Right lobe of liver (tissue), 6 donors: ENCODE measurements at regions not wholly inside any gene's neighbourhood (a gene's known extent, or its start where the extent isn't known, plus 50 kb on each side); places are given as distances from the start of the nearest gene placed in this dataset.

Experiments
- ATAC-seq, 4 donors: fragments of 200-7000 bp; cut with Tn5 transposase; one replicate each; pipeline ENCODE4 v1.9.1; 2020; ENCODE audit warnings: mild to moderate bottlenecking in 4 of 4, moderate library complexity in 4 of 4
- DNase-seq, 3 donors: peaks; one replicate each; pipeline ENCODE4 v3.0.0-alpha.2; 2020
- H3K27ac ChIP-seq, 3 donors: fragments of 200-600 bp; one replicate each; pipeline ENCODE4 v1.8.0; 2022
- H3K27me3 ChIP-seq, 2 donors: fragments of 200-600 bp; one replicate each; pipeline ENCODE4 v1.8.0; 2022
- H3K36me3 ChIP-seq, 4 donors: fragments of 200-600 bp; sonication (generic) in 1 of 4; one replicate each; pipeline versions ENCODE4 v1.5.1 to v1.8.0; 2017 to 2022; ENCODE audit warnings: control low read depth in 1 of 4
- H3K4me1 ChIP-seq, 4 donors: fragments of 200-600 bp; sonication (generic) in 1 of 4; one replicate each; pipeline versions ENCODE4 v1.5.1 to v1.8.0; 2017 to 2022; ENCODE audit warnings: control low read depth in 1 of 4
- H3K4me3 ChIP-seq, 3 donors: fragments of 200-600 bp; one replicate each; pipeline ENCODE4 v1.8.0; 2022
- H3K9me3 ChIP-seq, 4 donors: fragments of 200-600 bp; sonication (generic) in 1 of 4; one replicate each; pipeline versions ENCODE4 v1.5.1 to v1.8.0; 2017 to 2022; ENCODE audit warnings: control low read depth in 1 of 4
- POLR2A ChIP-seq: fragments of 450-650 bp; IDR thresholded peaks from one replicate; pipeline ENCODE4 v1.6.1; 2017; ENCODE audit warnings: antibody characterized with exemption, mild to moderate bottlenecking
- WGBS: methylation state at CpG from one replicate; pipeline ENCODE4 v1.1.6; 2018; ENCODE audit warnings: low coverage, low lambda C conversion rate; ENCODE audit not compliant: insufficient coverage; ENCODE audit errors: missing lambda C conversion rate; 5-methylcytosine and 5-hydroxymethylcytosine counted together
- intact Hi-C, 2 donors: fragments of 100-400 bp; cut with DNase I; formaldehyde crosslinking; loops; one replicate each; pipeline versions ENCODE4 v1.11.2 to v1.14.1; 2022
- TF ChIP-seq, protein P1 (sequence below), 4 donors: fragments of 200-600 bp in 3 of 4; fragments of 450-650 bp in 1 of 4; IDR thresholded peaks; one replicate each; pipeline versions ENCODE4 v1.5.1 to v1.8.0; 2016 to 2022; ENCODE audit warnings: antibody characterized with exemption in 4 of 4, mild to moderate bottlenecking in 2 of 4
- donor health status: DM: no; HTN: yes; CAD: no.
- donor health status: DM: no; HTN: no; CAD: no.
- donor health status: DM: no; HTN: no; CAD: no.
- donor health status: DM: no; HTN: yes; CAD: no.
- donor health status: DM: no; HTN: yes; CAD: no.

DNA sequence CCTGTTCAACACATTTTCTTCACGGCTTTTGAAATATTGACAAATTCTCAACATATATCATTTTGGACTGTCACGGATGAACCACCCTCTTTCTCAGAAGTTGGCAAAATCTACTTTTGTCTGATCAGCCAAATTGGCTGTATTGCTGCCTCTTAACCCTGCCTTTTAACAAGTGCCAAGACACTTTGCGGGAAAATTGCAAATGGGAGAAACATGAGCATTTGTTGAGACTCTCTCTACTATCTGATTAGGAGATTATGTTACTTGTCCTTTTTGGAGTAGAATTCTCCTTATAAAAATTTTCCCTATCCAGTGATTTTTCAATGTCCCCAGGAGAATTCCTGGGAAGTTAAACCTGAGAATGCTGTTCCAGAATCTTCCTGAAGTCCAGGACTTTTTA is 256.2 kb upstream of the ZSWIM2 start:
- Histone ChIP-seq H3K27me3 (no peaks in the 10 kb centered on the region), H3K27ac (no peak overlapping the region), H3K9me3 (no peaks in the 10 kb centered on the region), H3K4me1 (no peaks in the 10 kb centered on the region), H3K36me3 (no peaks in the 10 kb centered on the region), H3K4me3 (no peak overlapping the region)
- 80% methylated on average over 3 of the region's 3 CpGs for WGBS
- intact Hi-C loops = no loop called here
- no peak for TF ChIP-seq POLR2A
- TF ChIP-seq, protein P1, sequence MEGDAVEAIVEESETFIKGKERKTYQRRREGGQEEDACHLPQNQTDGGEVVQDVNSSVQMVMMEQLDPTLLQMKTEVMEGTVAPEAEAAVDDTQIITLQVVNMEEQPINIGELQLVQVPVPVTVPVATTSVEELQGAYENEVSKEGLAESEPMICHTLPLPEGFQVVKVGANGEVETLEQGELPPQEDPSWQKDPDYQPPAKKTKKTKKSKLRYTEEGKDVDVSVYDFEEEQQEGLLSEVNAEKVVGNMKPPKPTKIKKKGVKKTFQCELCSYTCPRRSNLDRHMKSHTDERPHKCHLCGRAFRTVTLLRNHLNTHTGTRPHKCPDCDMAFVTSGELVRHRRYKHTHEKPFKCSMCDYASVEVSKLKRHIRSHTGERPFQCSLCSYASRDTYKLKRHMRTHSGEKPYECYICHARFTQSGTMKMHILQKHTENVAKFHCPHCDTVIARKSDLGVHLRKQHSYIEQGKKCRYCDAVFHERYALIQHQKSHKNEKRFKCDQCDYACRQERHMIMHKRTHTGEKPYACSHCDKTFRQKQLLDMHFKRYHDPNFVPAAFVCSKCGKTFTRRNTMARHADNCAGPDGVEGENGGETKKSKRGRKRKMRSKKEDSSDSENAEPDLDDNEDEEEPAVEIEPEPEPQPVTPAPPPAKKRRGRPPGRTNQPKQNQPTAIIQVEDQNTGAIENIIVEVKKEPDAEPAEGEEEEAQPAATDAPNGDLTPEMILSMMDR (IDR thresholded peaks at IDR 0.05) = no peak
- DNase-seq (no peak), ATAC-seq (no peak)

DNA sequence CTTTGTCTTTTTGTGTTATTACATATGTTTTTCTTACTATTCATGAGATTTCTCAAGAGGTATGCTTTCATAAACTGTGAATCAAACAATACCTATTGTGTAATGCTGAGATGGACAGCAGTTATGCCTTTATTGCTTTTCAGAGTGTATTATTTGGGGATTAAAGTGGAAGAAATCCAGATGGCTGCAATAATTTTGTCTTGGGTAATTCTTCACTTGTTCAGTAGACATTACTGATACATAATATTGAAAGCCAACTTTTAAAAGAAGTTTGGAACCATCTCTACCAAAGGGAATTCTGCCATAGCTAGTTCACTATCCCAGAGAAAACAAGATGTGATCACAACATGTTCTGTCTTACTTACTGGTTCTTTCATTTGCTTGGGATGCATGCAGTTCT is 253.4 kb upstream of the ZSWIM2 start:
- Histone ChIP-seq H3K4me1 (no peaks in the 10 kb centered on the region), H3K27me3 (no peaks in the 10 kb centered on the region), H3K9me3 (no peaks in the 10 kb centered on the region), H3K36me3 (no peaks in the 10 kb centered on the region), H3K4me3 (no peak overlapping the region), H3K27ac (no peak overlapping the region)
- intact Hi-C loops = no loop called here
- ATAC-seq = no peak
- TF ChIP-seq POLR2A = no peak
- TF ChIP-seq, protein P1 (IDR thresholded peaks at IDR 0.05) = no peak
- DNase-seq = no peak

DNA sequence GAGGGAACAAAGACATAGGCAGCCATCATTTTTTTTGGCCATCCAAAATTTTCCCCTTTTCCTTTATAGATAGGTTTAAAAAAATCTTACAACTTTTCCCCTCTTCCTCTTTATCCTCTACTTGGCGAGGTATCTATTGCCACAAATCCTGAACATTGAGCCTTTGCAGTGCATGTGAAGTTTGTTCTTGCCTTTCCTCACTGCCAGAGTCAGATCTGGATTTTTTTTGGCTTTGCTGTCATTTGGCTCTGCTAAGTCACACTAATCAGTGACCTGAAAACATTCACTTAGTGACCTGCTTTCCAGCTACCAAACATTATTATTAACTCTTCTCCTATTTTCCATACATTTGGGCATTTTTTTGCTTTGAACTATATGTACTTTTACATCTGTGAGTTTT is 249.2 kb upstream of the ZSWIM2 start:
- no peaks in the 10 kb centered on the region for H3K9me3 ChIP-seq
- no peak for TF ChIP-seq POLR2A
- no peaks in the 10 kb centered on the region for H3K27me3 ChIP-seq
- no peak for ATAC-seq
- no peaks in the 10 kb centered on the region for H3K4me1 ChIP-seq
- intact Hi-C loops = no loop called here
- 25% methylated on average over 1 of the region's 1 CpG for WGBS
- no peak for DNase-seq
- H3K36me3 ChIP-seq = no peaks in the 10 kb centered on the region
- H3K27ac ChIP-seq = no peak overlapping the region
- no peak overlapping the region for H3K4me3 ChIP-seq

DNA sequence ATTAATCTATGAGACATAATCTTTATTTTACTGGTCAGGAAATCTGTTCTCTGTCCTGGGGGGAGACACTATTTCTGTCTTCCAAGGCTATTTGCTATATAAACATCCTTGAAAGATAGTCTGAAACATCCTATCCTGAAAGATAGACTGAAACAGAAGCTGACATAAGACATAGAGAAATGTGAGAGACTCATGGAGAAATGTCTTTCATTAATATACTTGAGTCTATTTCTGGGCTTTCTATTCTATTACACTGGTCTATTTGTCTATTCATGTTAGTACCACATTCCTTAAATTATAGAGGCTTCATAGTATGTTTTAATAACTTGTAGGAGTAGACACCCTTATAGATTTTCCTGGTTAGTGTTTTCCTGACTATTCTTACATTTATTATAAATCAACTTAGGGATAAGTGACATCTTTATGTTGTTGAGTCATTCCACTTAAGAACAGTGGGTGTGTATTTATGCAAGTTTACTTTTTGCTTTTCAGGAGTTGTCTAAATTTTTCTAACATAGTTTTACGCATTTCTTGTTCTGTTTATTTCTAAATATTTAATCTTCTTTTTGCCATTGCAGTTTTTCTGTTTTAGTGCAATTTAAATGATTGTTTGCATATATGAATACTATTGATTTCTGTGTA is 244.9 kb upstream of the ZSWIM2 start:
- Histone ChIP-seq H3K27ac (no peak overlapping the region), H3K27me3 (no peaks in the 10 kb centered on the region)
- DNase-seq = no peak

DNA sequence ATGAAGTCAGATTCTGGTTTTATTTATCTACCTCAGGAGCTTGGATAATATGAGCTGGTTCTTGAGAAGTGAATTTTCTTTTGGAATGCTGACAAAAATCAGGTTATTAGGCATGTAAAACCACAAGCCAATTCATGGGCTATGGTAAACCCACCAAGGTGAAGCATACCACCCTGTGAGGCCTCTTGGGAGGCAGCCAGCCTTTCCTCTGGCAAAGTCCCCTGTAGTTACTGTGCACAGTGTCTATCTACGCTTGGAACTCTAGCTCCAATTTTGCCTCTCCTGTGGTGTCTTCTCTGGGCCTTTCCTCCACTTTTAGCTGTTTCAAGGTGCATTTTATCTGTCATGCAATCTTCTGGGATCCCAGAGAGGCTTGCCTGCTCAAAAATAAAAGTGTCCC is 242.7 kb upstream of the ZSWIM2 start:
- H3K4me3 ChIP-seq = no peak overlapping the region
- WGBS = 89% methylated on average over 1 of the region's 1 CpG
- no peak for DNase-seq
- no peaks in the 10 kb centered on the region for H3K36me3 ChIP-seq
- H3K27me3 ChIP-seq = no peaks in the 10 kb centered on the region
- TF ChIP-seq, protein P1 (IDR thresholded peaks at IDR 0.05) = no peak
- TF ChIP-seq POLR2A = no peak
- no peaks in the 10 kb centered on the region for H3K4me1 ChIP-seq
- no peaks in the 10 kb centered on the region for H3K9me3 ChIP-seq
- no peak for ATAC-seq
- no peak overlapping the region for H3K27ac ChIP-seq
- intact Hi-C loops = no loop called here

More for the DNA sequence above, 244.9 kb upstream of the ZSWIM2 start:
- intact Hi-C loops = no loop called here
- H3K4me3 ChIP-seq = no peak overlapping the region
- H3K36me3 ChIP-seq = no peaks in the 10 kb centered on the region
- no peak for ATAC-seq
- WGBS = 45% methylated on average over 1 of the region's 1 CpG
- TF ChIP-seq POLR2A = no peak
- TF ChIP-seq, protein P1 (IDR thresholded peaks at IDR 0.05) = no peak
- H3K9me3 ChIP-seq = no peaks in the 10 kb centered on the region
- H3K4me1 ChIP-seq = no peaks in the 10 kb centered on the region
